Stimulated activated CD4-positive, alpha-beta T cell treated with anti-CD3 and anti-CD28 coated beads, TNF-alpha, amount 100 ng/mL, for 1 hour (primary cell): ENCODE measurements at regions not wholly inside any gene's neighbourhood (a gene's known extent, or its start where the extent isn't known, plus 50 kb on each side); places are given as distances from the start of the nearest gene placed in this dataset.

Source experiments
- DNase-seq, 3 donors: peaks; one replicate each; pipeline ENCODE4 v3.0.0-alpha.2; 2020; ENCODE audit warnings: low read depth in 3 of 3, low spot score in 1 of 3

- no peak for DNase-seq
Measured at GRCh38 chr10:3692387-3692999, 92.5 kb downstream of the KLF6 start.

DNA sequence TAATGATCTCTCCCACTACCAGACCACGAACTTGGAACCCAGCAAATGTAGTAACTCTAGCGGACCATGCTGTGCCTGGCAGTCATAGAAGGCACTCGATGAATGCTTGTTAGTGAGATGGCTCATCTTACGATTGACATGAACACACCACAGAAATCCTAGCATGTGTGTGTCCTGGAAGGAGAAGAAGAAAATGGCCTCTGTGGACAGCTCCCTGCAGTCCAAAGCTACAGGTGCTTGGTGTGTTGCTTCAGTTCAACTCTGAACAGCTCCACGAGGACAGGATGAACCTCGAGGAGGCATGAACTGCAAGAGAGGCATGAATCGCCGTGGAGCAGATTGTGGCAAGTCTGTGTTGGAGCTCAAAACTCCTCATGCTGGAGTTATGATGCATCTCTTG is 93.5 kb downstream of the KLF6 start:
- no peak for DNase-seq

DNA sequence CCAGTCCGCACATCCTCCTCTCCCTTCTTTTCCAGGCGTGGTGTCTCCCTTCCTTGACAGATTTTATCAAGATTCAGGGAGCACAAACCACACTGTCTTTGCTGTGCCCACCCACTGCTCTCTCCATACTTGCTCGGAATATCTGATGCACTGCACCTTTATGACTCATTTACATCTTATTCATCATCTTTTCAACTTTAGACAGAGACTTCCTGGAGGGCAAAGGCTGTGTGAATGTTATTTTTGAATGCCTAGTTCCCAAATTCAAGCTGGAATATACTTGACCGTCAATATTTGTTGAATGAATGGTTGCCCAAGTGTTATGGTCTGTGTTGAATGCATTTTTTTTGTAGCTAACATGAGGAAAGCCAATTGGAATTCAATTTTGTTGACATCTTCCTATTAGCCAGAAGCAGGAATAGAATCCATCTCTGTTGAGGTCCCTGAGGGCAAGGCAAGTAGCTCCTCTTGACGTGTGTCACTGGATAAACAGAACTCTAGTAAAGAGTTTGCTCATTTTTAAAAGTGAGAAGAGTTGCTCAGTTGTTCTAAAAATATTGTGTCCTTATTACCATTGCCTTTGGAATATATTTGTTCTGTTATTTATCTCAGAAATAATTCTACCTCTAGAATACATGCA is 95.0 kb downstream of the KLF6 start:
- no peak for DNase-seq

DNA sequence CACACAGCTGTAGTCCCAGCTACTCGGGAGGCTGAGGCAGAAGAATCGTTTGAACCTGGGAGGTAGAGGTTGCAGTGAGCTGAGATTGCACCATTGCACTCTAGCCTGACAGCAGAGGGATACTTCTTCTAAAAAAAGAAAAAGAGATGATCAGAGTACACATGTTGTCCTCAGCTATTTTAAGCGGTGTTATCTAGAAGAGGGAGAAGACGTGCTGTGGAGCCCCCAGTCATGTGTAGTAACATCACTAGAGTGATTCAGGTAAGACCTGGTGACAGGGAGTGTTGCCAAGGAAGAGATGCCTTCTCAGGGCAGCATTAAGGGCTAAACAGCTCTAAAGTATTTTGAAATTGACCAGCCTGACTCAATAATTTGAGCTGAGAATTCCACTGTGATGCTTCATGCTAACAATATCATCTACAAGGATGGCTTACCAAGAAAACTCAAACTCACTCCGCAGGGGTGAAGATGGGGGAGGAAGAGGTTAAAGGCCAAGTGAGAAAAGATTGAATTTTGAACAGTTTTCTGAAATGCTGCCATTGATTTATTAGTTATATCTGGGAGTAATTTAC is 97.4 kb downstream of the KLF6 start:
- DNase-seq: no peak

GRCh38 chr10:3685384-3685783 is 99.6 kb downstream of the KLF6 start:
- DNase-seq: no peak

- DNase-seq: no peak
Measured at GRCh38 chr10:3684891-3685290, 100.1 kb downstream of the KLF6 start.

DNA sequence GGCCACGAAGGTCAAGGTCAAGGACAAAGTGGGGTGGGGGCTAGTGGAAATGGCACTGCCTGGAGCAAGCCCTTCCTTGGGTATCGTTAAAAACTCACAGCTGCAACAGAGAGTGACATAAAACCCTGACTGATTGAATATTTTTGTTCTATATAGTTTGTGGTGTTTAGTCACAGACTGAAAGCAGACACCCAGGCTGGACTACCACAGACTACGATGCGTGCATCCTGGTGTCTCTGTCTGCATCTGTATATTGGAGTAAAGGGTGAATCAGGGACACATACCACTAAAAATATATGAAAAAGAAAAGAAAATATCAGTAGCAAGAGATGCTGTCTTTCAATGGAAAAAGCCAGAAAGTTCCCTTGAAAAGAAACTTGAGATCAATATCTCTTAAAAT is 101.4 kb downstream of the KLF6 start:
- no peak for DNase-seq

- DNase-seq: no peak
Measured at GRCh38 chr10:3682745-3683144, 102.3 kb downstream of the KLF6 start.

DNA sequence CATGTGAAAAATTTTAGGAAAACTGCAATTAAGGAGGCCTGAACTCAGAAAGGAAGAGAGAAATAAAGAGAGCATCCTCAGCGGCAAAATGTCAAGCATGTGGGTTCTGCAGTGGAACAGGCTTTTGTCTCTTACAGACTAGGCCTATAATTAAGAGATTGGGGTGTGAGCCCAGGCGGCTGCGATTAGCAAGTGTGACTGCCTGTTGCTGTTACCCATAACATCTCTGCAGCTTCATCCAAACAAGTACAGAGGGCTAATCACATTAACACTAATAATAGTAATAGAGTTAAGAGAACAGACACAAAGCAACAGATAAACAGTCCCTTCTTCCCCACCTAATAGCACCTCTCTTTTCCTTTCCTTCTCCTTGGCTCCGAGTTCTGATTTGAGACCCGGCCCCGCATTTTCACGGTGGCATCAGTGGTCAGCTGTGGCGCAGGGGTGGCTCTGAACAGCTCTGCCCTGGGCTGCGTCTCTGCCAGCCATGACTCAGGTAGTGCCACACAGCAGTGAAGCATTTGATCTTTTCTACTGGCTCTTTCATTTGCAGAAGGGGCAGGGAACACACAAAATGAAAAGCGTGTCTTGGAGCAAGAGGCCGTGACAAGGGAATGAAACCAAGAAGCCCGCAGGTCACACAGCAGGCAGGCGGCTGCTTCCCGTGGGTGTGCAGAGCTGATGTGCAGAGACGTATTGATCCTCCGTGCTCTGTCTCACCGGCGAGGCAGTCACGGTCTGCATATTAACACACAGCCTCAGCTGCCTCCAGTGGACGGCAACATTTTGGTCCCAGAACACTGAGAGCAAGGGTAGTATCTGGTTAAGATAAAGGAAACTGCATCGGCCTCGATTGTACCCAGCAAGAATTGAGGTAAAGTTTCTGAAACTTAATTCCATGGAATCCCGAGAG is 103.1 kb downstream of the KLF6 start:
- DNase-seq: no peak

DNA sequence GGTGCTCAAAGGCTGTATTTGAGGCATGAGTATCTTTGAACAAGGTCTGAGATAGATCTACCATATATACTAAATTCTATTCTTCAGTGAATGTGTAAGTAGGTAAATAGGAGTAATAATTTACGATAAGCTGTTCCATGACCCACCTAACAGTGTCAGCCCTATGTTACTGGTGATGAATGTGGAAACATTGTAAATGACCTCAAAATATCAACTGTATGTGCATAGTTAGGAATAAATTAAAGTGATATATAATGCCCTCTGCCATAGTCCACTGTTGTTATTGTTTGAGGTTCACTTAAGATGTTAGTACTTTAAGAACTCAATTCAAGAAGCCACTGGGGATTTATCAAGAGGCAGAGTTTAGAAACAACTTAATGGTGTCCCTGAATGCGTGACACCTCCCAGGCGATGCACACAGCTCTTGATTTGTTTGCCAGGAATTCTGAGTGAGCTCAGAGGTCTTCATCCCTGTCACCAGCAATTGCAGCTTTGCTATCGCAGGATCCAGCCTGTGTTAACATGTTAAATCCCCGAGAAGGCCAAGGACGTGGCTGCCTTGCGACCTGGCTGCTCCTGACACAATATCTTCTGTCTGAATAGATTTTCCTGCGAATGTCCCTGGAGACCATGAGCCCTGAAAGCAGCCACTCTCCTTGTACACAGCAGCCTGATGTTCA is 104.9 kb downstream of the KLF6 start:
- no peak for DNase-seq

DNA sequence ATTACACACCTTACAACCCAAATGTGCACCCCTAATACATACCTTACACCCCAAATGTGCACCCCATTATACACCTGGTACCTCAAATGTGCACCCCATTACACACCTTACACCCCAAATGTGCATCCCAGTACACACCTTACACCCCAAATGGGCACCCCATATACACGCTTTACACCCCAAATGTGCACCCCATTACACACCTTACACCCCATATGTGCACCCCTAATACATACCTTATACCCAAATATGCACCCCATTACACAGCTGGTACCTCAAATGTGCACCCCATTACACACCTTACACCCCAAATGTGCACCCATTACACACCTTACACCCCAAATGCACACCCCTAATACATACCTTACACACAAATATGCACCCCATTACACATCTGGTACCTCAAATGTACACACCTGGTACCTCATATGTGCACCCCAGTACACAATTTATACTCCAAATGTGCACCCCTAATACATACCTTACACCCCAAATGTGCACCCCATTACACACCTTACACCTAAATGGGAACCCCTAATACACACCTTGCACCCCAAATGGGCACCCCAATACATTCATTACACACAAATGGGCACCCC is 106.3 kb downstream of the KLF6 start:
- DNase-seq: no peak

DNA sequence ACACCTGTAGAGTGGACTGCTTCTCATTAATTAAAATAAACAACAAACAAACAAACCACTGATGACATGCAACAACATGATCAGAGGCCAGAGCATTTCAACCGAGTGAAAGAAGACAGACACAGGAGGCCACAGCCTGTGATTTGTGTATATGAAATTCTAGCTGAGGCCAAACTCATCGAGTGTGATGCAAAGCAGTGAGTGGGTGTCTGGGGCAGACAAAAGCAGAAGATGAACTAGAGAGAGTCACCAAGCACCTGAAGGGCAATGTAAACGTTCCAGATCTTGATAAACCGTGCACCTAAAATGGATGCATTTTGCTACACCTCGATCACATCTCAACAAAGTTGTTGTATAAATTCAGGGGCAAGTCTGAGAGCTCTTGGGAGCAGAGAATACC is 108.4 kb downstream of the KLF6 start:
- no peak for DNase-seq

DNA sequence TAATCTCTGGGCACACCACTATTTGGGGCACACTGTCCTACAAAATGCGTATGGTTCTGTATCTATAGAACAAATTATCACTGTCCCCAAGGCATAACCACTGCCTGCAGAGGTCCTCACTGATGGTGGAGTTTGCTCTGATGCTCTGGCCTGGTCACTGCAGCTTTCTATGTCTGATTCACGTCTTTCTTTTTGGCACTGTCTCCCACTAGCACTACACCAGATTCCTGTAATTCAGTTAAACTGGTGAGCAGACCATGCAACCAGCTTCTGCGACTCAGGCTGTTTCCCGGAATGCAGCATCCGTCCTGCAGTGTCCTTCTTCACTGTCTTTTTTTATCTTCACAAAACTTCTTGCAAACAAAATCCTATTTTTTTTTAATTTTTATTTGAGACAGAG is 112.8 kb downstream of the KLF6 start:
- DNase-seq: no peak

DNA sequence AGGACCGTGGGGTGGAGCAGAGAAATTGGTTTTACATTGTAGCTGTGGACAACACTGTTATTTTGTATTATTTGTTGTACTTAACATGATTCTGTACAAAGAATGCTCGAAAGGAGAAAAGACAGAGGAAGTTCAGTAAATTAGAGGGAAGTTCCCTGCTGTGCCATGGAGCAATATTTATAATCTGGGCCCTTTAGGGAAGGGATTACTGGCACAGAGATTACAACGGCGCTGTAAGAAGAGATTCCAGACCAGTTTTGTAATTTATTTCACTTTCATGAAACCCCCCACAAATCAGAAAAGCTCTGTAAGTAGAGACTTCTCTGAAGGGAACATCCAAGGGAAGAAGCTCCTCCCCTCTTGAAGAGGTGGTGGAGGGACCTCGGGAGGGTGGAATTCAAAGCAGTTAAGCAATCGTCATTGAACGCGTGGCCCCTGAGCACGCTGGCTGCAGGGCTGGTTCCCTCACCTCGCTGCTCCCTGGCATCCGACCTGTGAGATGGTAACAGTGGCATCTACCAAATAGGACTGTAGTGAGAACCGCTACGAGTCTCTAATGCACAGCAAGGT is 113.5 kb downstream of the KLF6 start:
- DNase-seq: no peak

- no peak for DNase-seq
Measured at GRCh38 chr10:3668966-3669330, 116.1 kb downstream of the KLF6 start.

DNA sequence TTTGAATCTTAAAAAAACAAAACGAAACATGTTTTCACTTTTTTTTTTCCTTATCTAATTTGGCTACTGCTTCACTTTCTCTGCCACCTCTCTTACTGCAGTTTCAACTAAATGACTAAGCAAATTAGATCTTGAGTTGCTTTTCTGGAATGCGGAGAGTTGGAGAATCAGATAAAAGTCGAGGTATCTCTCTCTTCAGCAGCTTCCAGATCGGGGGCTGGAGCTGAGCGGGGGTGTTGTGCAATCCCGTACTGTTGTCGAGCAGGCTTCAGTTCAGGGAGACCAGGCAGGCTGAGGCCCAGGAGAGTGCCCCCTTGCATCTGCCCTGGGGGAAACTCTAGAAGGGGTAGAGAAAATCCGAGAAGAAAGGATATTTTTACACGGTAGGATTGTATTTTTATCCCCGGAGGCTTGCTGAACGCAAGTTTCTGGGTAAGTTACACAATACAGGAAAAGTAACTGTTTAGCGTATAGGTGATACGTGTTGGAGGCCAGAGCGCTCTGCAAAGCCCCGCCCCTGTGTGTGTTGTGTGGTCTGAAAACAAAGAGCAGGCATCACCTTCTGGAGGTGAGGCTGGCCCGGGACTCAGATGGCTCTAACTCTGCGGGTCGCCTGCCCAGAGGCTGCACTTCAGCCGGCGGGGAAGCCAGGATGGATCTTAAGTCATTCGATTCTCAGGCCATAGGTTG is 116.6 kb downstream of the KLF6 start:
- DNase-seq: peak; percentile 25 to 38 (median 26)

- DNase-seq: peak in 2 of 3 donors; percentile 13 to 17
Measured at GRCh38 chr10:3666525-3667302, 118.3 kb downstream of the KLF6 start.

GRCh38 chr10:3665316-3665908 is 119.6 kb downstream of the KLF6 start:
- DNase-seq: no peak

GRCh38 chr10:3662775-3663174 is 122.2 kb downstream of the KLF6 start:
- DNase-seq: no peak
